Inflammatory macrophage (primary cell): ENCODE measurements at regions not wholly inside any gene's neighbourhood (a gene's known extent, or its start where the extent isn't known, plus 50 kb on each side); places are given as distances from the start of the nearest gene placed in this dataset.

Source experiments
- DNase-seq, 2 donors: peaks; one replicate each; pipeline ENCODE4 v3.0.0-alpha.2; 2020 to 2022

DNA sequence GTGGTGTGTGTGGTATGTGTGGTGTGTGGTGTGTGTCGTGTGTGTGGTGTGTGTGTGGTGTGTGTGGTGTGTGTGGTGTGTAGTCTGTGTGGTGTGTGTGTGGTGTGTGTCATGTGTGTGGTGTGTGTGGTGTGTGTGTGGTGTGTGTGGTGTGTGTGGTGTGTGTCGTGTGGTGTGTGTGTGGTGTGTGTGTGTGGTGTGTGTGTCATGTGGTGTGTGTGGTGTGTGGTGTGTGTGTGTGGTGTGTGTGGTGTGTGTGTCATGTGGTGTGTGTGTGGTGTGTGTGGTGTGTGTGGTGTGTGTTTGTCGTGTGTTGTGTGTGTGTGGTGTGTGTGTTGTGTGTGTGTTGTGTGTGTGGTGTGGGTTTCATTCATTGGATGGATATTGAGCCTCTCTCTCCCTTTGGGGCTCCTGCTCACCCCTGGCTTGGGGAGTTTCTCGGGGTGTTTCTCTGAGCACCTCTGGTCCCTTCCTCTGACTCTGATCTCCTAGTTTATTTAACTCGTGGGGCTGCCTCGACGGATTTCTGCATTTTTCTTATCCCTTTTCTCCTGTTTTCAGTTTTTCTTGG is 145.8 kb downstream of the DNAJB6 start:
- DNase-seq: no peak

DNA sequence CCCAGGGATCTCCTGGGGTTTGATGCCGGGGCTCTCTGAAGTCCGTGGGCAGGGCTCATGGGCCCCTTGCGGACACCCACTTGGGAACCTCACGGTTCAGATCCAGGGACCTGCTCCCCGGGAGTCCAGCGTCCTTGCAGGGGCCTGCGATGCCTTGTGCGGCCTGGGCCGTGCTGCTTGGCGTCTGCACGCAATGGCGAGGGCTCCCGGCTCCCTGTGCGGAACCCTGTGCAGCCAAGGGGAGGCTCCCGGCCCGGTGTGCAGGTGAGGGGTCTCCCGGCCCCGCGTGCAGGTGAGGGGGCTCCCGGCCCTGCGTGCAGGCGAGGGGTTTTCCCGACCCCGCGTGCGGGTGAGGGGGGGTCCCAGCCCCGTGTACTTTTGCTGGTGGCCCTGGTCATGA is 146.7 kb downstream of the DNAJB6 start:
- no peak for DNase-seq

GRCh38 chr7:157483971-157484410 is 147.2 kb downstream of the DNAJB6 start:
- no peak for DNase-seq

- no peak for DNase-seq
Measured at GRCh38 chr7:157484411-157485081, 147.7 kb downstream of the DNAJB6 start.

GRCh38 chr7:157485361-157485831 is 148.6 kb downstream of the DNAJB6 start:
- no peak for DNase-seq

DNA sequence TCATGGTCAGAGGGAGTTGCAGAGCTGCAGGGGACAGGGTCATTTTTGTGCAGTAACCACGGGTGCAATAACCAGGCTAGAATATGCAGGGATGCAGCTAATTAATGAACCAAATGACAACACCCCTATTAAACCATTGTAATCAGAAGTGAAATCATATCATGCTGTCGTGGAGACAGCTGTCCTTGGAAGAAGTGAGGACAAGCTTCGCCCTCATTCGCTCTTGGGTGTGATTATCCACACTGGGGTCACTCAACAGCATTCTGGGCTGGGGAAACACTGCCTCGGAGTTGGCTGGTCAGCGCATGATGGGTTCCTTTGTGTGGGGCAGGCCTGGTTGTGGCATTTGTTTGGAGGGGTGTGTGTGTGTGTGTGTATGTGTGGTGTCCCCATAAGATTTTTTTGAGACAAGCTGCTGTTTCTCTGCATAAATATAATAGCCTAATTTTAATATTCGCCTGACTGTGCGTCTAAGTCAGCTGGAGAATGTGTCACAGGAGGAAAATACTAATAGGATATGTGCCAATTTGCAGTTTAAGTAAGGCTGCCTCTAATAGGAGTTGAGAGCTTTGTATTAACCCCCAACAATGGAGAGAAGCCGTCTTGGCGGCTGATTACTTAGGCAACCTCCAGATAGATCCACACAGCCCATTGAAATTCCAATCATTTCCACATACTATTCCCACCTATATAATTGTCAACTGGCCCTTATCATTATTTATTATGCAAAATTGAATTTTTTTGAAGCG is 149.4 kb downstream of the DNAJB6 start:
- no peak for DNase-seq

GRCh38 chr7:157487046-157487770 is 150.4 kb downstream of the DNAJB6 start:
- DNase-seq: no peak

DNA sequence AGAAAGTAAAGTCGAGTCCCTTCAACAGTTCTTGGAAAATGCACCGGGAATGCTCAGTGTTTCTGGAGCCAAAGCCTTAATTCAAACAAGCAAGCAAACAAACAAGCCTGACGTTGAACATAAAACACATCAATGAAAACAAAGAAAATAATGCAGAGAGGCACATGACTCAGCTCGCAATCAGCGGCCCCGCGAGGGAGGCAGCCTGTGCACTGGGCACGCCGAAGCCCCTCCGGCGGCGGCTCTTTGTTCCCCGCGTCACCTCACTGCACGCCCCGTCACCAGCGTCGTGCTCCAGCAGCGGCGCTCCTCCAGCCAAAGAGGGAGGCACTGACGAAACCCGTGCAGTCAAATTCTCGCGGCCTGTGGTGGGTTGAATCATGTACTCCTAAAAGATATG is 151.5 kb downstream of the DNAJB6 start:
- DNase-seq: no peak

DNA sequence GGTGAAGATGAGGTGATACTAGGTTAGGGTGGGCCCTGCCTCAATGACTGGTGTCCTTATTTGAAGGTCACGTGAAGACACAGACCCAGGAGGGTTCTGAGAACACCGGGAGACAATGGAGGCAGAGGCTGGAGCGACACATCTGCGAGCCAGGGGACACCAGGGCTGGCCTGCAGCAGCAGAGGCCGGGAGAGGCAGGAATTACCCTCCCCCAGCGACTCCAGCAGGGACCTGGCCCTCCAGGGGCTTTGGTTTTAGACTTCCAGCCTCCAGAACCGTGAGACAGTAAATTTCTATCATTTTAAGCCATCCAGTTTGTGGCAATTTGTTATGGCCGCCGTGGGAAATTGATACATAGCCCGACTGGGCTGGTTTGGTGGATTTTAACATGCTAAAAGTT is 152.2 kb downstream of the DNAJB6 start:
- no peak for DNase-seq
